ENCODE measurements at regions not wholly inside any gene's neighbourhood (a gene's known extent, or its start where the extent isn't known, plus 50 kb on each side); places are given as distances from the start of the nearest gene placed in this dataset.

DNA sequence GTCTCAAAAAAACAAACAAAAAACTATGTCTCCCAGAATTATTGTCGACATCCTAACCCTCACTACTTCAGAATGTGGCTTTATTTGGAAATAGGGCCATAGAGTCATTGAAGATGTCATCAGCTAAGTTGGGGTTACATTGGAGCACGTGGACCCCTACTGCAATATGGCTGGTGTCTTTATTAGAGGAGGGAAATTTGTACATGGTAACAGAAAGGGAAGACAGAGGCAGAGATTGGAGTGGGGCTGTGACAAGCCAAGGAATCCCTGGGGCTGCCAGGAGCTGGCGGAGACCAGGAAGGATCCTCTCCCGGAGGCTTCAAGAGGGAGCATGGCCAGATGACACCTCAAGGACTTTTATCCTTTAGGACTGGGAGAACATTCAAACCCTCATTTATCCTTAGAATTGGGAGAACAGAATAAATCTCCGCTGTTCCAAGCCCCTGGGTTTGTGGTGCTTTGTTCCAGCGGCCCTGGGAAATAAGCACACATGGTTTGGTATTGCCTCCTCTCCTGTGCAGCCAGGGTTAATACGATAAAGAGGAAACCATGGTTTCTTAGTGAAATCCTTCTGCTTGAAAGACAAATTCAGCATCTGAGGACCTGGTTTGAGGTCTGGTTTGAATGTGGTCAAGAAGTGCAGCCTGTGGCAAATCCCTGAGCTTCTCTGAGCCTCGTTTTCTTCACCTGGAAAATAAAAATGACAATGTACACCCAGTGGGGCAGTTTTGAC is 184.7 kb downstream of the MYCN start:
- Histone ChIP-seq H3K36me3 (replicated peaks in 1 of 2) (no peaks in the 10 kb centered on the region), H3K27me3 (no peaks in the 10 kb centered on the region), H3K4me3 (no peak overlapping the region), H3K4me1 (replicated peaks in 1 of 2) (no peaks in the 10 kb centered on the region), H3K9me3 (replicated peaks in 1 of 3) (no peaks in the 10 kb centered on the region), H3K27ac (no peak overlapping the region)
- 71 to 86% (median 78%) methylated on average over 7 to 8 of the region's 8 CpGs for WGBS, 4 donors
- TF ChIP-seq, protein P1, sequence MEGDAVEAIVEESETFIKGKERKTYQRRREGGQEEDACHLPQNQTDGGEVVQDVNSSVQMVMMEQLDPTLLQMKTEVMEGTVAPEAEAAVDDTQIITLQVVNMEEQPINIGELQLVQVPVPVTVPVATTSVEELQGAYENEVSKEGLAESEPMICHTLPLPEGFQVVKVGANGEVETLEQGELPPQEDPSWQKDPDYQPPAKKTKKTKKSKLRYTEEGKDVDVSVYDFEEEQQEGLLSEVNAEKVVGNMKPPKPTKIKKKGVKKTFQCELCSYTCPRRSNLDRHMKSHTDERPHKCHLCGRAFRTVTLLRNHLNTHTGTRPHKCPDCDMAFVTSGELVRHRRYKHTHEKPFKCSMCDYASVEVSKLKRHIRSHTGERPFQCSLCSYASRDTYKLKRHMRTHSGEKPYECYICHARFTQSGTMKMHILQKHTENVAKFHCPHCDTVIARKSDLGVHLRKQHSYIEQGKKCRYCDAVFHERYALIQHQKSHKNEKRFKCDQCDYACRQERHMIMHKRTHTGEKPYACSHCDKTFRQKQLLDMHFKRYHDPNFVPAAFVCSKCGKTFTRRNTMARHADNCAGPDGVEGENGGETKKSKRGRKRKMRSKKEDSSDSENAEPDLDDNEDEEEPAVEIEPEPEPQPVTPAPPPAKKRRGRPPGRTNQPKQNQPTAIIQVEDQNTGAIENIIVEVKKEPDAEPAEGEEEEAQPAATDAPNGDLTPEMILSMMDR (IDR thresholded peaks at IDR 0.05) = no peak
- no peak for TF ChIP-seq POLR2A (IDR thresholded peaks at IDR 0.05)
- no peak for DNase-seq
- intact Hi-C loops (cut with DNase I) = no loop called here

DNA sequence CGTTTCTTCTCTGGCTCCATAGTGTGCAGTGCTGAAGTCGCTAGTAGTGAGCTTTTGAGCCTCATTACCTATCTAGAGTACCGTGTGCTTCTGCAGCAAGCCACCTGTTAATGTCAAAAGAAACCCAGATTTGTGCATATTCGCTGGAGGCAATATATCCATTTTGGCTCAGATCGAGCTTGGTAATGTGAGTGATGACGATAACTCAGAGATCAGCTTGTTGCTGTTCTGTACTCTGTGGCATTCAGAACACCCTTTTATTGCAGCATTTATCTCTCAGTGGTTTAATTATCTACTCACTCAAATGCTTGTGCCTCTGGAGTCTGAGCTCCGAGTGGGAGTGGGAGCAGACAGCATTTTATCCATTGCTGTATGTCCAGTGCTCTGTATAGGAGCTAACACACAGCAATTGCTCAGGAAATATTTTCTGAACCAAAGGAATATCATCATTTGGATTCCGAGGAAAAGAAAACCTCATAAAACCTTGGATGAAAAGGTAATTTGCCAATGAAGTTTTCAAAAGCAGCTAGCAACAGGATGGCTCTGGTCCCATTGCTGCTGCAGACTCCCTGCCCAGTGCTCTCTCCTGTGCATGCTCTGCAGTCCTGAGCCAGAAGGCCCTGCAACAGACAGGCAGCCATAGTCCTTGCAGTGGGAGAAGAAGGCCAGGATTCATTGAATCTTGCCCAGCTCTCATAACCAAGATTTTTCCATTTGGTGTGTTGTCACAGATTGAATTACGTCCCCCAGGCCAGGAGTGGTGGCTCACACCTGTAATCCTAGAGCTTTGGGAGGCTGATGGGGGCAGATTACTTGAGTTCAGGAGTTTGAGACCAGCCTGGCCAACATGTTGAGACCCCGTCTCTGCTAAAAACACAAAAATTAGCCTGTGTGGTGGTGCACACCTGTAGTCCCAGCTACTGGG is 183.8 kb downstream of the MYCN start:
- no peak overlapping the region for H3K4me3 ChIP-seq
- H3K27me3 ChIP-seq = no peaks in the 10 kb centered on the region
- 82 to 91% (median 84%) methylated on average over 10 of the region's 10 CpGs for WGBS, 4 donors
- intact Hi-C loops (cut with DNase I) = no loop called here
- no peak for DNase-seq
- no peak overlapping the region for H3K27ac ChIP-seq
- no peaks in the 10 kb centered on the region for H3K36me3 ChIP-seq (replicated peaks in 1 of 2)
- no peak for TF ChIP-seq POLR2A (IDR thresholded peaks at IDR 0.05)
- TF ChIP-seq, protein P1 (IDR thresholded peaks at IDR 0.05) = no peak
- no peaks in the 10 kb centered on the region for H3K9me3 ChIP-seq (replicated peaks in 1 of 3)
- H3K4me1 ChIP-seq (replicated peaks in 1 of 2) = no peaks in the 10 kb centered on the region

DNA sequence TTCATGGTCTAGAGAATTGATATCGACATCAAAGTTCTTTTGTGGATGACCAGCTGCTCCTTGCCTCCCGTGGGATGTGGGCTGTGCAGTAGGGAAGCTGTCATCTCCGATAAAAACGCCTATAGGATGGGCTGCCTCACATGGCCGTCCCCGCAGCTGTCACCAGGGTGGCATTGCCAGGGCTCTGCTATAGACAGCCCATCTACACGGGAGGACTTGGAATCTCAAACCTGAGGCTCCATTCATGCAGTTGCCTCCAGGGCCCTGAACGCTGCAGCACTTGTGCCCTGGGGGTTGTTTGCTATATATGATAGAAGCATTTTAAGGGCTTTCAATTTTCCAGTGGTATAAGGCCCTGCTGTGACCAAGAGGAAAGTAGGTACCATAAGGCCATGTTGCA is 183.1 kb downstream of the MYCN start:
- TF ChIP-seq POLR2A (IDR thresholded peaks at IDR 0.05) = no peak
- TF ChIP-seq, protein P1 (IDR thresholded peaks at IDR 0.05) = no peak
- H3K4me1 ChIP-seq (replicated peaks in 1 of 2) = no peaks in the 10 kb centered on the region
- no peaks in the 10 kb centered on the region for H3K9me3 ChIP-seq (replicated peaks in 1 of 3)
- no peaks in the 10 kb centered on the region for H3K27me3 ChIP-seq
- WGBS, 4 donors = 65 to 95% (median 80%) methylated on average over 5 to 8 of the region's 8 CpGs
- intact Hi-C loops (cut with DNase I) = no loop called here
- DNase-seq = no peak
- H3K27ac ChIP-seq = no peak overlapping the region
- no peak overlapping the region for H3K4me3 ChIP-seq
- H3K36me3 ChIP-seq (replicated peaks in 1 of 2) = no peaks in the 10 kb centered on the region

DNA sequence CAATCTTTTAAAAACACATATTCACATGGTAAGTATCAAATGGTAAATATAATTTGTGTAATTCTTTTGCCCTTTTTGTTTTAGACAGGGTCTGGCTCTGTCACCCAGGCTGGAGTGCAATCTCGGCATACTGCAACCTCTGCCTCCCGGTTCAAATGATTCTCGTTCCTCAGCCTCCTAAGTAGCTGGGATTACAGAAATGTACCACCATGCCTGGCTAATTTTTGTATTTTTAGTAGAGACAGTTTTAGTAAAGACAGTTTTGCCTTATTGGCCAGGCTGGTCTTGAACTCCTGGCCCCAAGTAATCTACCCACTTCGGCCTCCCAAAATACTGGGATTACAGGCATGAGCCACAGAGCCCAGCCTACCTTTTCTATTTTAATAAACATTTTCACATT is 182.2 kb downstream of the MYCN start:
- DNase-seq = no peak
- WGBS, 4 donors = 82 to 96% (median 88%) methylated on average over 4 of the region's 4 CpGs

More for the DNA sequence above, 182.2 kb downstream of the MYCN start:
- Histone ChIP-seq H3K27ac (no peak overlapping the region), H3K4me1 (replicated peaks in 1 of 2) (no peaks in the 10 kb centered on the region), H3K27me3 (no peaks in the 10 kb centered on the region), H3K36me3 (replicated peaks in 1 of 2) (no peaks in the 10 kb centered on the region), H3K4me3 (no peak overlapping the region), H3K9me3 (replicated peaks in 1 of 3) (no peaks in the 10 kb centered on the region)
- TF ChIP-seq, protein P1 (IDR thresholded peaks at IDR 0.05) = no peak
- intact Hi-C loops (cut with DNase I) = no loop called here
